PFSK-1 (cell line): ENCODE measurements at regions not wholly inside any gene's neighbourhood (a gene's known extent, or its start where the extent isn't known, plus 50 kb on each side); places are given as distances from the start of the nearest gene placed in this dataset.

ENCODE experiments used
- FOXP2 ChIP-seq: optimal IDR thresholded peaks from 2 replicates; pipeline ENCODE3; 2011; ENCODE audit warnings: borderline replicate concordance, control low read depth, inconsistent platforms; ENCODE audit not compliant: insufficient read depth; ENCODE audit errors: extremely low read length, extremely low read depth
- POLR2AphosphoS5 ChIP-seq: IDR thresholded peaks from 2 replicates; pipeline ENCODE4 v1.6.1; 2012; ENCODE audit warnings: low read depth, mild to moderate bottlenecking, control low read depth, low read length, moderate library complexity
- REST ChIP-seq, 2 experiments: IDR thresholded peaks; 2 replicates each; pipeline versions ENCODE4 v1.6.1 to v1.8.0; 2011 to 2012; ENCODE audit warnings: low read depth in 2 of 2, low read length in 2 of 2, control low read depth in 1 of 2, inconsistent platforms in 1 of 2, mild to moderate bottlenecking in 1 of 2, moderate library complexity in 1 of 2; ENCODE audit not compliant: insufficient read depth in 1 of 2
- SIN3A ChIP-seq: IDR thresholded peaks from 2 replicates; pipeline ENCODE4 v1.6.1; 2012; ENCODE audit warnings: mild to moderate bottlenecking, low read length, moderate library complexity, borderline replicate concordance; ENCODE audit not compliant: insufficient read depth
- TAF1 ChIP-seq: IDR thresholded peaks from 2 replicates; pipeline ENCODE4 v1.6.1; 2012; ENCODE audit warnings: low read length, control low read depth, borderline replicate concordance; ENCODE audit not compliant: insufficient read depth

GRCh38 chr5:174242573-174242972, 197.1 kb downstream of the NSG2 start:
- TF ChIP-seq SIN3A (no peak), POLR2AphosphoS5 (no peak), FOXP2 (no peak), REST (IDR thresholded peaks at IDR 0.05; ENCODE audit: insufficient read depth in 1 of 2, low read depth in 2 of 2, low read length in 2 of 2) (no peak), TAF1 (no peak)

GRCh38 chr5:174243904-174244303, 198.4 kb downstream of the NSG2 start:
- TF ChIP-seq SIN3A (no peak), REST (IDR thresholded peaks at IDR 0.05; ENCODE audit: insufficient read depth in 1 of 2, low read depth in 2 of 2, low read length in 2 of 2) (no peak), FOXP2 (no peak), POLR2AphosphoS5 (no peak), TAF1 (no peak)

GRCh38 chr5:174245516-174246075, 200.1 kb downstream of the NSG2 start:
- no peak for TF ChIP-seq REST (IDR thresholded peaks at IDR 0.05; ENCODE audit: insufficient read depth in 1 of 2, low read depth in 2 of 2, low read length in 2 of 2)
- TF ChIP-seq FOXP2: no peak
- no peak for TF ChIP-seq TAF1

GRCh38 chr5:174246743-174247142, 201.2 kb downstream of the NSG2 start:
- no peak for TF ChIP-seq SIN3A
- TF ChIP-seq POLR2AphosphoS5: no peak
- no peak for TF ChIP-seq TAF1

GRCh38 chr5:174247301-174247700, 201.8 kb downstream of the NSG2 start:
- no peak for TF ChIP-seq FOXP2

- no peak for TF ChIP-seq FOXP2
- TF ChIP-seq REST (IDR thresholded peaks at IDR 0.05; ENCODE audit: insufficient read depth in 1 of 2, low read depth in 2 of 2, low read length in 2 of 2): no peak
- TF ChIP-seq POLR2AphosphoS5: no peak
- no peak for TF ChIP-seq SIN3A
- no peak for TF ChIP-seq TAF1
Measured at GRCh38 chr5:174251305-174252000, 205.9 kb downstream of the NSG2 start.
